GM10248 (cell line): ENCODE measurements at regions not wholly inside any gene's neighbourhood (a gene's known extent, or its start where the extent isn't known, plus 50 kb on each side); places are given as distances from the start of the nearest gene placed in this dataset.

Source experiments
- CTCF ChIA-PET: fragments of 300-600 bp; sonication (Branson Sonifier 250); formaldehyde crosslinking; extraction: SDS; loops from one replicate; lab custom pipeline; 2021; ENCODE audit warnings: antibody characterized with exemption; lab: Yijun Ruan, JAX
- POLR2A ChIA-PET: fragments of 350-650 bp; sonication (Branson Sonifier 250); formaldehyde crosslinking; extraction: SDS; loops from one replicate; lab custom pipeline; 2020; ENCODE audit warnings: antibody characterized with exemption; lab: Yijun Ruan, JAX
- DNase-seq: peaks from one replicate; pipeline ENCODE4 v3.0.0; 2012; ENCODE audit errors: extremely low spot score
- TF ChIP-seq, protein P1 (sequence below): IDR thresholded peaks from 2 replicates; pipeline ENCODE4 v1.5.1; 2012; ENCODE audit warnings: mild to moderate bottlenecking, low read depth; ENCODE audit errors: extremely low read depth, missing control alignments, control extremely low read depth

DNA sequence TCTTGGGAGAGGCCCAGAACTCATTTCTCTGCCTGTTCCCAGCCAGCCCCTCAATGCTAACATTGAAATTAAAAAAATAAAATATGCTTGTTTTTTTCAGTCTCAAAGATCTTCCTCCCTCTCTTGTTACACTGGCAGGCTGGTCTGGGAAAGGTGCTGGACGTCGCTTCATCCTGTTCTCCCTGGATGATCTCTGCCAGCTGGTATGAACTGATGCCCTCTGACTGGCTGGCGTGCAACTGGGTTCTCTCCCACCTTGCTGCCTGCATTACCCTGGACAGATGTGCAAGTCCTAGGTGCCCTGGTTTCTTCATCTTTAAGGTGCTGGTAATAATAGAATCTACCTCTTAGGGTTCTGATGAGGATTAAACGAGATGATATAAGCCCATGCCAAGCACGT, 263.9 kb upstream of the PROK2 start:
- TF ChIP-seq, protein P1, sequence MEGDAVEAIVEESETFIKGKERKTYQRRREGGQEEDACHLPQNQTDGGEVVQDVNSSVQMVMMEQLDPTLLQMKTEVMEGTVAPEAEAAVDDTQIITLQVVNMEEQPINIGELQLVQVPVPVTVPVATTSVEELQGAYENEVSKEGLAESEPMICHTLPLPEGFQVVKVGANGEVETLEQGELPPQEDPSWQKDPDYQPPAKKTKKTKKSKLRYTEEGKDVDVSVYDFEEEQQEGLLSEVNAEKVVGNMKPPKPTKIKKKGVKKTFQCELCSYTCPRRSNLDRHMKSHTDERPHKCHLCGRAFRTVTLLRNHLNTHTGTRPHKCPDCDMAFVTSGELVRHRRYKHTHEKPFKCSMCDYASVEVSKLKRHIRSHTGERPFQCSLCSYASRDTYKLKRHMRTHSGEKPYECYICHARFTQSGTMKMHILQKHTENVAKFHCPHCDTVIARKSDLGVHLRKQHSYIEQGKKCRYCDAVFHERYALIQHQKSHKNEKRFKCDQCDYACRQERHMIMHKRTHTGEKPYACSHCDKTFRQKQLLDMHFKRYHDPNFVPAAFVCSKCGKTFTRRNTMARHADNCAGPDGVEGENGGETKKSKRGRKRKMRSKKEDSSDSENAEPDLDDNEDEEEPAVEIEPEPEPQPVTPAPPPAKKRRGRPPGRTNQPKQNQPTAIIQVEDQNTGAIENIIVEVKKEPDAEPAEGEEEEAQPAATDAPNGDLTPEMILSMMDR, result no peak
- POLR2A ChIA-PET, result no interaction called here
- CTCF ChIA-PET, result interaction anchor here (1.2 to 1.9 kb wide), 2 partner anchors 8 to 21 kb away, joined by 3 to 5 read pairs; no protein-coding TSS in a partner anchor
- DNase-seq, result no peak

DNA sequence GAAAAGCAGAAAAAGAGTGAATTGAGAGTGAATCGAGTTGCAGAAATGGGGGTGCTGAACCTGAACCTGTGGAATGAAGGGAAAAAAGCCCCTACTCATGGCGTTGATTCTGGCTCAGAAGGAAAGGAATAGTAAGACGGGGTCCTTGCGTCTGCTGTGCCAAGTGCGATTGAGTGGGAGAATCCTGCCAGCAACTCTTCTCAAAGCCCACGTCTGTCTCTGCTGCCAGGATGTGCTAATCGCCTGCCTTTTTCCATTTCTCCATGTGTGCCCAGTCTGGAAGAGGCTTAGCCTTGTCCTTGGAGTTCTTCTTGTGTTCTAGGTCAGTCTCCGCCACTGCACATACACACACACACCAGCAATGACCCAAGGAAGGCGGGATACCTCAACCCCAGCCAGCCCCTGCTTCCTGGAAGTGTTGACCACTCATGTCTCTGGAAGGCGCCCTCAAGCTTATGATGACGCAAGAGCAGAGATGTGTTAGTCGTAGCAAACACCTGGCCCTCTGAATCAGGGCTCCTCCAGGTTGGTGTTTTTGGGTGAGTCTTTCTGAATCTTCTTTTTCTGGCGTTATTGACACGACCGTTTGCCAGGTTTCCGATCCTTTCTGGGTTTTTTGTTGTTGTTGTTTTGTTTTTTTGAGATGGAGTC, 262.4 kb upstream of the PROK2 start:
- CTCF ChIA-PET, result no interaction called here
- DNase-seq, result no peak
- TF ChIP-seq, protein P1, result no peak
- POLR2A ChIA-PET, result no interaction called here

DNA sequence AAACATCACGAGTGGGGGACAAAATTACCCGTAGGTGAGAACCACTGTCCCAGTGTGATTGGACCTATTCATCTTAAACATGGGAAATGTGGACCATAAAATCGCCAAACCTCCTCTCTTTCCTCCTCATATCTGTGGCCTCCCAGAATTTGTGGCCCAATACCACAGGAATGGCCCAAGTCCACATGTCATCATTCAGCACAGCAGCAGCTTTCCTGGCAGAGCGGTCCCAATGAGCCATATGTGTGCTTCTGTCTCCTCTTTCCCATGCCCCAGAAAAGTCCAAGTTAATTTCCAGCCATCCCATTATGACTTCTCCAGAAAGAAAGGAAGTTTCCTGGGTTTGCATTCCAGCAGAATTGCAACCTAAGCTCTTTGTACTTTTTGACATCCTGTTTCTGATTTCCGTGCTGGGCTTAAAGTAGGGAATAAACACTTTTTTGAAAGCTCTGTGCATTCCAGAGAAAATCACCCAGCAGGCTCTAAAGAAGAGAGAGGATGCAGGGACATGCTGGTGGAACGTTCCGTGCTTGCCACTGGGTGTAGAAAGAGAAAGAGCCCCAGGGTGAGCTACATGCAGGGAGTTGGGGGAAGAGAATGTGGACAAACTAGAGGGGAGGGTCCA, 259.4 kb upstream of the PROK2 start:
- TF ChIP-seq, protein P1, result no peak
- DNase-seq, result no peak
- ChIA-PET POLR2A (no interaction called here), CTCF (interaction anchor here (1.0 to 1.7 kb wide), 3 partner anchors 14 to 26 kb away, joined by 3 to 5 read pairs (median 3); no protein-coding TSS in a partner anchor)

DNA sequence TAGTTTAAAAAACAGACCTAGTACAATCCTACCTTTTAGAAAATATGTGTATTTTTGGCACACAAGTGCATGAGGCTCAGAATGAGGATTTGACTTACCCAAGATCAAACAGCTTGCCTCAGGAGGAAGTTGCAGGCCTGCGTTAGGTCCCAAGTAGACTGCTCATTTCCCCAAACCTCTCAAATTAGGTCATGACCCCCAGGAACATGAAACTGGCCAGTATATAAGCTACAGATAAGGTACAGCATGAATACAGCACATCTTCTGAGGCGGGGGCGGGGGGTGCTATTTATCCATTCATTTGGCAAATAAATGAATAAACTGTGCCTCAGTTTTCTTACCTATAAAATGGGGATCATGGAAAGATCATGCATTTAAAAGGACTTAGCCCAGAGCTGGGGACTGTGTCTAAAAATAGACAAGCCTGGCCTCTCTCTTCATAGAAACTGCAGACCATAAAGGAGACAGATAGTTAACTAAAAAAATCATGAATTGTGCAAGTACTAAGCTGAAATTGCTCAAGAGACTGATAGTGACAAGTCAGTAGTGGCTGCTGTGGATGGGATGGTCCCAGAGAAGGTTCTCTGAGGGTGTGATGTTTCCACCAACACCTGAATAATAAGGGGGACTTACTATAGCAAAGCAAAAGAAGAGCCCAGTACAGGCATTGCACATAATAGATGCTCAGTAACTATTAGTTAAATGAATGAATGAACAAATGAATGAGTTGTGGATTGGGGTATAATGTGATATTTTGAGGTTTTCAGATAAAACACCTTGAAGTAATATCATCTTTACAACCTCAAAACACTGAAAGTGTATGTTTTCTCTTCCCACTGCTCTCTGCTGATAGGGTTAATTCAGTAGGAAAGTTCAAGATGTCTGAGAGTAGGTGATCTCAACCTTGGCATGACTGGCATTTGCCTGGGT, 258.5 kb upstream of the PROK2 start:
- CTCF ChIA-PET, result interaction anchor here (0.8 to 1.0 kb wide), 2 partner anchors 25 to 113 kb away, joined by 3 read pairs; no protein-coding TSS in a partner anchor
- POLR2A ChIA-PET, result no interaction called here
- TF ChIP-seq, protein P1, result no peak
- peak; percentile 37 for DNase-seq

DNA sequence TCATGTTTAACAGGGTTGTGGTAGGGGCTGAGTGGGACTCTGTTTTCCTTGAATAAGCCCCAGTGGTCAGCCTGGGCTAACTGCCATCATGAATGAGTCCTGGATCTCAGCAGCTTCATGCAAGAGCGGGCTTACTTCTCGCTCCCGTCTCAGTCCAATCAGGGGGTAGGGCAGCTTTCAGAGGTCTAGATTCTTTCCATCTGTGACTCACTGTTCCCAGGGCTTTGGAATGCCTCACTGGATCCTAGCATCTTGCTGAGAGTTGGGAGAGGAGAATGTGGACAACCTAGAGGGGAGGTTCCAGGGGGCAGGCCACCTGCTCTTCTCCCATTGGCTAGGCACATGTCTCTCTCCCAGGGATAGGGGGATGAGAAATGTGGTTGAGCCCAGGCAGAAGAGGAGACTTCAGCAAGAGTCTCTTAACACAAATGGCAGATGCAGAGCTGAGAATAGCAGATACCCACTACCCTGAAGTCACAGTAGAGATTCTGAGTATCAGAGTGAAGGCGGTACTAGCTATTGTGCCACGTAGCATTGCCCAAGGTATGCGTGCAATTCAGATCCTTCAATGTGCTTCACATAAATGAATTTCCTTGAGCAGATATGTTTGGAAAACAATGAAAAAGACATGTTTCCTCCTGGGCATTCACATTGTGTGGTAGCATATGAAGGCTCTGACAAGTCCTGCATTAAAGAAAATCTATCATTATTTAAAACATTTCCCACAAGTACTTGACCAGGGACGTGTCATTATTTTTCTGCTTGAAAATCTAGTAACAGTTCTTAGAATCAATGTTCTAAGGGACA, 257.7 kb upstream of the PROK2 start:
- POLR2A ChIA-PET, result no interaction called here
- DNase-seq, result no peak
- CTCF ChIA-PET, result interaction anchor here (1.0 kb wide), 1 partner anchor 10 kb away, joined by 3 read pairs; no protein-coding TSS in a partner anchor
- TF ChIP-seq, protein P1, result no peak

DNA sequence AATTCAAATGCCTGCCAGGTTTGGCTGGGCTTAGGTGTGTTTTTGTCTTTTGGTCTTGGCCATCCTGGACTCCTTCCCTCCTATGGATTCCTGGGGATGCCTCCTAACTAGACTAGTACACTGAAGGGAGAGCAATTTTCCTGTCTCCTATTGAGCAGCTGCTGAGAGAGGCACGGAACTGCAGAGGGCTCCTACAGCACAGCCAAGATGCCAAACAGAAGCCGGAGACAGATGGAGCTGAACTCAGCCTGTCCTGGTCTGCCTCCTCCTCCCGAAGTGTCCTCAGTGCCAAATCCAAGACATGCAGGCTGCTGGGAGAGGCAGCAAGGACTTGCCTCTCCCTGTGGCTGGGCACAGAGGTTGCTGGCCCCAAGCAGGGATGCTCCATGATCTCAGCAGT, 256.6 kb upstream of the PROK2 start:
- CTCF ChIA-PET, result interaction anchor here (1.4 to 2.2 kb wide), 4 partner anchors 9 to 37 kb away, joined by 4 to 7 read pairs (median 4); no protein-coding TSS in a partner anchor
- no peak for DNase-seq
- POLR2A ChIA-PET, result no interaction called here
- TF ChIP-seq, protein P1, result no peak
